GM19238 (cell line): ENCODE measurements at regions not wholly inside any gene's neighbourhood (a gene's known extent, or its start where the extent isn't known, plus 50 kb on each side); places are given as distances from the start of the nearest gene placed in this dataset.

Experiments used
- DNase-seq: peaks from one replicate; pipeline ENCODE4 v3.0.0; 2011; ENCODE audit warnings: low spot score; ENCODE audit not compliant: insufficient read length

DNA sequence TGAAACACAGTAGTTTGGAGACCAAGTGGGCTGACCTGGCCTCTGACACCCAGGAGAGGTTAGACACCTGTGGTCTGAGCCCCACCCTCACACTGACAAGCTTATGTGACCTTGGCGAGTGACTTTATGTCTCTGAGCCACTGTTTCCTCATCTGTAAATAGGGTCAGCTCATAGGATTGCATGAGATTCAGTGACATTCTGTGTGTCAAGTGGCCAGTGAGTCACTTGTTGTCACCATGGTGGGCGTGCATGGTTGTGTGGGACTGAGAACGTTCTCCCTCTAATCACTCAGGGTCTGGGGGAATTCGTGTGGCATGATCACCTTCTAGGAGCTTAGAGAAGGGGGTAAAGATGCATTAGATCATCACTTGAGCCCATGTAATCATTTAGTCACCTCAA lies 146.4 kb downstream of the PHETA1 start:
- no peak for DNase-seq

DNA sequence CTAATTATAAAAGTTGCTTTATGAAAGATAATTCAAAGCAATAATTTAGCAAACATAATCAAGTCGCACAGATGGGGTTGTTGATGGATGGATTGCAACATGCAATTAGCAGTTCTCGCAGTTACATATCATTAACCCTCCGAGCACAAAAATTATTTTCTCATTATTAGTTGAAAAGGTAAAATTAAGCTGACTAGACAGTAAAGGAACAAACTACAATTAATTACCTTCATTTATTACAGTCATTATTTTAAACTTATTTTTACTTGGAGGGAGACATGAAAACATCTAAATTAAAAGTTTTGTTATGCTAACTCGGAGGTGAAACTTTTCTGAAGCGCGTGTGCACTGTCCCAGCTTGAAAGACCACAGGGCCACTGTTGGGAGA lies 146.9 kb downstream of the PHETA1 start:
- DNase-seq: no peak

GRCh38 chr12:111221062-111222026 lies 147.6 kb downstream of the PHETA1 start:
- no peak for DNase-seq

- no peak for DNase-seq
Measured at GRCh38 chr12:111220363-111220762, 148.5 kb downstream of the PHETA1 start.

- DNase-seq: no peak
Measured at GRCh38 chr12:111219440-111219839, 149.5 kb downstream of the PHETA1 start.

- no peak for DNase-seq
Measured at GRCh38 chr12:111218499-111218898, 150.4 kb downstream of the PHETA1 start.

DNA sequence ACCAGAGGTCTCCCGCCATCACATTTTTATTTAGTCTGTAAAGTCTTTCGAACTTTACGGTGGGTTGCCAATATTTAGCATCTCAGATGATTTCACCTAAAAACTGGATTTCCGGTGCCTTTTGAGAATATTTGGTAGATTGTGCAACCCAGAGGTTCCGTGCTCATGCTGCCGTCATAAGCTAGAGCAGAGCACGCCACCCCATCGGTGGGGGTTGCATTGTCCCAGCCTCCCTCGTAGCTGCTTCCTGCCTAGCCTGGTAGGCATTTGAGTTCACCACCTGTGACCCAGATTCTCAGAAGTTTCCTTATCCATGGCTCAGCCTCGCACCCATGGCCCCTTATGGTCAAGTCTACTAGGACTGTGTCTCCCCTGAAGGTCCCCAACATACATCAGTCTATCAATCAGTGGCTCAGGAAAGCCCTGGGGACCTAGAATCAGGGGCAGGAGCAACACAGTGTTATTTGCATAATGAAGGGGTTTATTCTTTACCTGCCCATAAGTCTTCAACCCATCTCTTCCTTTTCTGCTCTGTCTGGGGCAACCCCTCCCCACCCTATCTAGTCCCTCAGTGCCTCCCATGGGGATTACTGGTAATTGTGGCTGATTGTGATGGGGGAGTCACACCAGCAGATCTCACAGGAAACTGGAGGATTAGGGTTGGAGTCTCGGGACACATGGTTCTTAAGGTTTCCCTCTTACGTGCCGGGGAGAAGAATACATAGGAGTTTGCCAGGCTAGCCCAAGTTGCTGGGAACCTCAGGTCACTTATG lies 152.3 kb downstream of the PHETA1 start:
- DNase-seq: no peak

DNA sequence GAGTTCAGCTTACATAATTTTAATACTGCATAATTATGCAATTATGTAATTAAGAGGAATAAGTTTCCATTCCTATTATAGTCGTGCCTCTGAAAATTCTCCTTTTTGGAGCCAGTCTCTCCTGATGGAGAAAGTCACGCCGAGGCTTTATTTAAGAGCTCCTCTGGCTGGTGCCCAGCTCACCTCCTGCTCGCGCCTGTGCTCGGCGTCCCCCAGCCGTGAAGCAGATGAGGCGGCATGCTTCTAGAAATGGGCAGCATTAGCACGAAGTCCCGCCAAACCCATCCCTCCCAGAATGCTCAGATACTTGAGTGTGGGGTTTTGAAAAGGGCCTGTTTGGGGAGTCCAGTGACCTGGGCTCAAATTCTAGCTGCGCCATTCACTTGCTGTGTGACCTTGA lies 153.0 kb downstream of the PHETA1 start:
- no peak for DNase-seq

GRCh38 chr12:111214401-111214800 lies 154.5 kb downstream of the PHETA1 start:
- no peak for DNase-seq

DNA sequence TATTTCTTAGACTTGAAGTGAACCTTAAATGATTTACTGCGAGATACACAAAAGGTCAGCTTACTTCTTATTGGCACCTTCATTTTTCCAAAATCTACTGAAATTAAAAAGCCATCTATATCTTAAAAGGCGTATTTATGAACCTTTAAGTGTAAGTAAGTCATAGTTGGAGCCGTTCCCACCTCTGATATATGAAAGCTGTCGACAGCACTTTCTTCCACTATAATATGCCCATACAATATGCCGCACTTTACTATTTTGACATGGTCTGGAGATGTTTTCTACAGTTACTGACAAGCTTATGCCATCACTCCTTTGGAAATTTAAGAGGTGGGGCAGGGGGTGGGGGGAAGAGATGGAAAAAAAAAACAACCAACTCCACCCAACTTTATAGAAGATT lies 155.3 kb downstream of the PHETA1 start:
- no peak for DNase-seq

GRCh38 chr12:111212814-111213456 lies 156.0 kb downstream of the PHETA1 start:
- DNase-seq: no peak

- no peak for DNase-seq
Measured at GRCh38 chr12:111211910-111212757, 156.8 kb downstream of the PHETA1 start.

DNA sequence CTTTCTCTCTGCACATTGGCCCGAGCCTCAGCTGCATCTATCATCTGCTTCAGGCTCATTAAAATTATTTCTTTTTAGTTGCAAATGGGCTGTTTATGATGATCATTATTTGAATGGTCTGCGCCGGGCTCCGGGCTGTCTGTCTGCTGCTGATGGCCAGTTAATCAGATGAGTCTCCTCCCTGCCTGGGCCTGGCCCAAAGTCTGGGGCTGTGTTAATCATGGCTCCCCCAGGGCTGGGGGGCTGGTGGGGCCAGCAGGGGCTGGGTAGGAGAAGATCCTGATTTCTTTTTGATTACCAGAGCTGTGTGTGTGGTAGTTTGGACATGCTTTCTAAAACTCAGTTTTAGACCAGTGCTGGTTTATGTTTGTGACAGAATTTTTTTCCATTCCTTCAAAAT lies 159.1 kb downstream of the PHETA1 start:
- no peak for DNase-seq

- no peak for DNase-seq
Measured at GRCh38 chr12:111207761-111208160, 161.1 kb downstream of the PHETA1 start.

- DNase-seq: no peak
Measured at GRCh38 chr12:111204788-111205241, 164.1 kb downstream of the PHETA1 start.

- no peak for DNase-seq
Measured at GRCh38 chr12:111203969-111204368, 164.9 kb downstream of the PHETA1 start.

DNA sequence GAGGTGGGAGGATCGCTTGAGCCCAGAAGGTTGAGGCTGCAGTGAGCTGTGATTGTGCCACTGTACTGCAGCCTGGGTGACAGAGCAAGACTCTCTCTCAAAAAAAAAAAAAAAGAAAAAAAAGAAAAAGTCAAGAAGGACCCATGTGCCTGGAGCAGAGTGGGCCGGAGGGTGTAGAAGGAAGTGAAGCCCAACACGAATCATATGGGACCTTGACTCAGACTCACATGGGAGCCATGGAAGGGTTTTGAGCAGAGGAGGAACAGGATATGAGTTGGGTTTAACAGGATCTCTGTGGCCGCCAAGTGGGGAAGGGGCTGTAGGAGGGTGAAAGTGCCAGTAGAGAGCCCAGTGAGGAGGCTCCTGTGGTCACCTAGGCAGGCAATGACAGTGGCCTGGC lies 165.4 kb downstream of the PHETA1 start:
- no peak for DNase-seq

DNA sequence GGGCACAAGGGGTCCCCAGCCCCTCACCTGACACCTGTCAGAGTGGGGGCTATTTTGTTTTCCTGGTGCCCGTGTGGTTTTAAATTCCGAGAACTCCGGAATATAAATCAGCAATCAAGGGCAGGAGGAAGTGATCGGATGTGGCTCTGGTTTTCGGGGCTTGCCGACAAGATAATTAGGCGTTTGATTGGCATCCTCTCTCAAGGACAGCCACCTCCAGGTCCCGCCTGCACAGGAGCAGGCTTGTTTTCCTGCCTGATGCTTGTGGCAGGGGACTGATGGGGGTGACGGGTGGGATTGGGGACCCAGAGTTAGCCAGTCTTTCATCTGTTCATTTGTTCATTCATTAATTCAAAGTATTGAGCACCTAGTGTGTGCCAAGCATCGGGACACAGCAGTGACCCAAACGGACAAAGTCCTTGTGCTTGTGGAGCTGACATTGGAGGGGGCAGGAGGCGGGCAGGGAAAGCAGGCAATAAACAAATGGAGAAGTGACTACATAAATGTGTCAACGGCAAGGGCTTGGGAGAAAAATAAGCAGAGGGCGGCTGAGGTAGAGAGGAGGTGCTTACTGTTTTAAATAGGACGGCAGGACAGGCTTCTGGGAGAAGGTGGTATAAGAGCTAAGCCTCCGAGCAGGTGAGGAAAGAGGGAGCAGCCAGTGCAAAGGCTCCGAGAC lies 166.5 kb downstream of the PHETA1 start:
- DNase-seq: no peak

DNA sequence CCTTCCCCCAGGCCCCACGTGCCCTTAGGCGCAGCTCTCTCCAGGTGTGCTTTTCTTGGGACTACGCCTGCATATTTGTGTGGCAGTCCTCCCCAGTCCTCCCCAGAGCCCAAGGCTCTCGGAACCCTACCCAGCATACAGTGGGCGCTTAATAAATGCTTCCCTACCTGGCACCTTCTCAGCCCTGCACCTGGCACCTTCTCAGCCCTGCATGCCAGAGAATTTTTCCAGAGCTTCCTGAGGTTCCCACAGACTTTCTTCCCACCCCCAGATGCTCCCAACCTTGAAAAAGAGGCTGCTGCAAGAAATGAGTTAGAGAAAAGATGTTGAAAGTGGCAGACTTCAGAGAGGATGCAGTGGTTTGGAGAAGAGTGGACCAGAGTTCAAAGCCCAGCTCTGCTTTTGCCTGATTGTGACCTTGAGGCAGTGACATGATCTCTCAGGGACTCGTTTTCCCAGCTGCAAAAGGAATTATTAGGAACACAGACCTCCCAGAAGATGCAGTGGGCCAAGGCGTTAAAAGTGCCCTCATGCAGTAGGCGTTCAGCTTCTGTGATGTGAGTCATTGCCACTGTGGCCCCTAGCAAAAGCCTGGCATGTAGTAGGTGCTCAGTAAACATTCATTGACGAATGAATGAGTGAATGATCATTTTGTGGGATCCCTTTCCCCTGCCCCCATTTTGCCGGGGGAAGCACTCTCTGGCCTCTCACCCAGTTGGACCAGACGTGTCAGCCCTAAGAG lies 167.2 kb downstream of the PHETA1 start:
- DNase-seq: no peak

GRCh38 chr12:111201036-111201435 lies 167.9 kb downstream of the PHETA1 start:
- no peak for DNase-seq
